ENCODE measurements at regions not wholly inside any gene's neighbourhood (a gene's known extent, or its start where the extent isn't known, plus 50 kb on each side); places are given as distances from the start of the nearest gene placed in this dataset.
A peak's percentile ranks its signal among the peaks of the same experiment; 100 is the strongest.

DNA sequence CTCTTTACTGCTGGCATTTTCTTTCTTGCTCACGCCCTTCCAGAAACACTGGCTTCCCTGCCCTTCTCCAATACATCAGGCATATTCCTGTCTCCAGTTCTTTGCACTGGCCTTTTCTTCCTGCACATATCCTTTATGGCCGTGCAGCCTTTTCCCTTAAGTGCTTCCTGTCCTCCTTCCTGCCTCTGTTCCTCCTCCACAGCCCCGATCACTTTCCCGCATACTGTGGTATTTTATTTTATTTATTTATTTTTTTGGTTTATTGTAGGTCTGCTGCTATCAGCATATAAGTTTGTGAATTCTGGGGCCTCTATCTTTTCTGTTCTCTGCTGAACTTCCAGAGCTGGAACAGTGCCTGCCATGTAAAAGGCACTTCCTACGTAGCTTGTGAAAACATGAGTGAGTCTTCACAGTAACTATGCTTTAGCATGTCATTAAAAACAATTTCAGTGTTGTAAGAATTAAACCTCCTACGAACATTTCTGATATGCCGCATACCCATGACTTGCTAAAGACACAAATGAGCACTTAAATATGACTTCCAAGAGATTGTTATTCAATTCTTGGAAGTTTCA, 289.1 kb downstream of the TRIB2 start:
- DNase-seq (ENCODE audit: extremely low read depth in 1 of 2, low read depth in 1 of 2): no peak

DNA sequence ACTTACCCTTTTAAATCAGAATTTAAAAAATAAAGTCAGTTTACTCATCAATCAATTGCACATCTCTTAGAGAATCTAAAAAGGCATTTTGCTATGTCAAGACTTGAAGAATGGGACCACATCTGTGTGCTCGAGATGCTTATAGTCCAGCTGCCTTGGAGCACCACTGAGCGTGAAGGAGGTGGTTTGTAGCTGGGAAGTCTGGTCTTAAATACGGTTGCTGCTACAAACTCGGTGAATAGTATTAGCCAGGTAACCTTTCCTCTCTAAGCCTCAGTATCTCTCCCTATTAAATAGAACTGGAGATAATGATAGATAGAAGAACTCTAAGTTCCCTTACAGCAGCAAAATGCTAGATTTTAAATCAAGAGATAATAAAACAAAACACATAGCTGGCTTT, 289.7 kb downstream of the TRIB2 start:
- DNase-seq (ENCODE audit: extremely low read depth in 1 of 2, low read depth in 1 of 2): no peak

DNA sequence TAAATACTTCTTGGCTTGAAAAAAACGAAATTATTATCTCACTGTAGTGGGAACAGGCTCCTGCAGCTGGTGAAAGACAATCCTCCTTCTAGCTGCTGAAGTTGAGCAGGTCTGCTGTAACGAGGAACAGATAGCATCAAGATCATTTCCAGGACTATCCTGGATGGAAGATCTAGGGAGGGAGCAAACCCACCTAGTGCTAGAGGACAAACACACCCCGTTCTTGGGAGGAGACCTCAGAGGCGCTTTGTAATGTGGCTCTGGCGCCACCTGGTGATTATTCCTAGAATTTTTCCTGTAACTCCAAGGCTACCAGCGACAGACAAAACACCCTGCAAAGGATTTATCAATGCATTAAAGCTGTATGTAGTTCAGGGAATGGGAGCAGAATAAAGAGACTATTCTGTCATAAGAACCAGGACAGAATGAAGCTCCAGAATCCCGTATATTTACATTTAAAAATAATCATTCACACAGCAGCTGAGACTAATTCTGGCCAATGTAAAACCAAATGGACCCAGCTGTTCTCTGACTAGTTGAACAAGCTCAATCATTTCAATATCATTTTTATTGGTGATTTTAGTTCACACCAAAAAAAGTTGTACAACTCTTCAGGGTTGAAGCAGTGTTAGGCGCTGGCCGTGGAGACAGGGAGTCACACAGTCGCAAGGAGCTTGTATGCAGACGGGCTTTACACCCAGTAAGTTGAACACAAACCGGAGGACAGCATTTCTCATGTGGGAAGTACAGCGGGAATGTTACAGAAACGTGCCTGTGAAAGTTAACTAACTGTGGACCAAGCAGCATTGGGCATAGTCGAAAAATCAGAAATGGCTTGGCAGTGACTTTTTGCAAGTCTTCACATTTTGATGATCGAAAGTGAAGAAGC, 290.3 kb downstream of the TRIB2 start:
- peak; percentile 11 to 19 for DNase-seq (ENCODE audit: extremely low read depth in 1 of 2, low read depth in 1 of 2)

DNA sequence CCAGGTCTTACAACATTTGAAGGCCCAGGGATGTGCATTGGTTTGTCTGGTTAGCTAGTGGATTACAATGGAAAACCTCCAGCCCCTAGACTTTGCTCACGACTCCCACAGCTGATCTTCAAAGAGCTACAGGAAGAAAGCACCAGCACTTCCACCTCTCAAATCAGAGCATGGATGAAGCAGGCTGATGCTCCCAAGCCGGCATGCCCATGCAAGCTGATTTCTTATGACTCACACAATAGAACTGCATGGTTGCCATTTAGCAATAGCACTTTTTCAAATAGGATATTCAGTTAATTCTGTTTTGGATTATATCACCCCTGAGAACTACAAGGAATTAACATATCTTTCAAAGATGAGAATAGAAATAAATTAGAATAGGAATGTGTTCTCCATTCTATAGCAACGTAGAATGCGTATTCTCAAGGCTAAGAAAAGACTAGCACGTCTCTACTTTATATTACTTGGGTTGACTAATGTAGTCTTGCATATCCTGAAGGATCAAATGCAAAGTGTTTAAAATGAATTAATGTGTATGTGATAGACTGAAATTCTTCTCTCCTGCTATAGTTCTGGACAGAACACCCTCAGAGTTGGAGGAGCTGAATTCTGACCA, 292.4 kb downstream of the TRIB2 start:
- DNase-seq (ENCODE audit: extremely low read depth in 1 of 2, low read depth in 1 of 2): no peak

DNA sequence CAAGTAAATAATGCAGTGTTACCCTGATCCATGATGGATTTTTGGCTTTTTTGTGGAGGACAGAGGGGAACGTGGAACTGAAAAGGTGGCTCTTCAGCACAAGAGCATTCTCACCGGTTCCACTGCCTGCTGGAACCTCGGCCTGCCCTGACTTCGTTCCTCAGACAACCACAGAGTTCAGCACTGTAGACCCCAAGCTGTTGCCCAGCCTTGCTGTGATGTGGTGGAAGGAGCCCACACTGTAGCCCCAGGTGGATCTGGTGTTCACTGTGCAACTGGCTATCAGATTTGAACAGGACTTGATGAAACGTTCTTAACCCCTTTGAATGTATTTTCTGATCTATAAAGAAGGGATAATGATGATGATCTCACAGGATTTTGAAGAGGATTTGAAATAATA, 293.5 kb downstream of the TRIB2 start:
- DNase-seq (ENCODE audit: extremely low read depth in 1 of 2, low read depth in 1 of 2): no peak

DNA sequence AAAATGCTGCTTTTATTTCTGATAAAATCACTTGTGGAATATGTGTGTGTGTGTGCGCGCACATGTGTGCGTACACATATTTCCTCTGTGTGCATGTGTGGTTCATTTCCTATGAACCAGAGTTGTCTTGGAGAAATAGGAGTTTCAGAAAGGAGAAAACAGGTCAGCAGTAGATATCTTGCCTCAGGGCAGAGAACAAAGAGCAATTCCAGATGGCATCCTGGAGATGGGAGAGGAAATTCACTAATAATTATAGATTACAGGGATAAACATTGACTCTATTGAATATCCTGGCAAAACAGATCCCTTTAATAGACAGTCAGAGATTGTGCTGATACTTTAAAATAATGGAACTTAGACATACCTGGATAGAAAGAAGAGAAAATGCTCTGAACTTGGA, 298.0 kb downstream of the TRIB2 start:
- no peak for DNase-seq (ENCODE audit: extremely low read depth in 1 of 2, low read depth in 1 of 2)

DNA sequence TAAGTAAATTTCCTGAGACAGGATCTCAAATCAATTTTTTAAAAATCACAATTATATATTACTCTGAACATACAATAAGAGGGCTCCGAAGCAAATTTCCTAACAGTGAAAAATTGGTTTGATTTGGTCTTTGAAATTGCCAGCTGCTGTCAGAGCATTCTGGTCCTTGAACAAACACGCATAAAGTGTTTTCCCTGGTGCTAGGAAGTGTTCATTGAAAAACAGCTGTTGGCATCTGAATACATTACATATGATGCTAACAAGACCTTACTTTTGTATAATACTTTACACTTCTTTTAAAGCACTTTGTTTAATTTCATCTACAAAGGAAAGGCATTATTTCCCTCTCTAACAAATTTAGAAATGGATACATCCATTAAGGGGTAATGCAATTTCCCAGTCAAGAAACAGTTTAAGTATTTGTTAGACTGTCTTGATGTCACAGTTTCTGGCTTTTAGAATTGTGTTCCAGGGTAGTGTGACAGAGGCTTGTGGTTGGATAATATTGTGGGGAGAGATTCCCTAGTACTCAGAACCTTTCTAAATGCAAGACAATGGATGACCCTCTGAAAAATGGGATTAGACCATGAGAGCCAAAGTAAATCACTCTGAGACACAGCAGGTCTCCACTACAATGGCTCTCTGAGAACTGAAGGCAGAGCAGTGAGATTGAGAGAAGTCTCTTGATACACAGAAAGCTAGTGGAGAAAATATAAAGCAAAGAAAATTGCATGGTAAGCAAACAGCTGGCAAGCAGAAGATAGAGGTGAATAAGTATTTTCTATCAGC, 299.0 kb downstream of the TRIB2 start:
- DNase-seq (ENCODE audit: extremely low read depth in 1 of 2, low read depth in 1 of 2): no peak

DNA sequence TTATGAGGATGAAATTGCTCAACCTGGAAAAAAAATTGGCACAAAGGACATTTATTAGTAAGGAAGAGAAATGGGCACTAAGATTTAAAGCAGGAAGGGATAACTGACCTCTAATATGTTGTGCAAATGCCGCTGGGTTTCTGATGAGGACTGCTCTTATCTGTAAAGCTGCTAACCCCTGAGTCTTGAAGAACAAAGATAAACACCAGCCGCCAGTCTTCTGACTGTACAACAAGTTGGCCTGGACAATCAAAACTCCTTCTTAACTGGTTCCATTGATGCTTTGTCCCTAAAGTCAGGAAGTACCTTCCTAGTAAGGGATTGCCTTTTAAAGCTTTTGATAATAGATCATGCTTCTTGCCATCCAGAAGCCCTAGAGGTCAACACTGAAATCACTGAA, 301.8 kb downstream of the TRIB2 start:
- DNase-seq (ENCODE audit: extremely low read depth in 1 of 2, low read depth in 1 of 2): no peak

DNA sequence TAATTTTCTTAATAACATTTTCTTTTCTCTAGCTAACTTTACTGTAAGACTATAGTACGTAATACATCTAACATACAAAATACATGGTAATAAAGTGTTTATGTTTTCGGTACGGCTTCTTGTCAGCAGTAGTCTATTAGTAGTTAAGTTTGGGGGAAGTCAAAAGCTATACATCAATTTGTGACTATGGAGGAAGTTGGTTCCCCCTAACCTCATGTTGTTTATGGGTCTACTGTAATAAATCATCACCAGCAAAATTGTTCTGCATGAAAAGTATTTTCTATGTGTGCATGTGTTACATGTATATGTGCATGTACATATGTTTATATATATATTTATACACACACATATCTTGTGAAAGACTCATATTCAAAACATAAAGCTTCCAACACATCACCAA, 303.0 kb downstream of the TRIB2 start:
- DNase-seq (ENCODE audit: extremely low read depth in 1 of 2, low read depth in 1 of 2): no peak

DNA sequence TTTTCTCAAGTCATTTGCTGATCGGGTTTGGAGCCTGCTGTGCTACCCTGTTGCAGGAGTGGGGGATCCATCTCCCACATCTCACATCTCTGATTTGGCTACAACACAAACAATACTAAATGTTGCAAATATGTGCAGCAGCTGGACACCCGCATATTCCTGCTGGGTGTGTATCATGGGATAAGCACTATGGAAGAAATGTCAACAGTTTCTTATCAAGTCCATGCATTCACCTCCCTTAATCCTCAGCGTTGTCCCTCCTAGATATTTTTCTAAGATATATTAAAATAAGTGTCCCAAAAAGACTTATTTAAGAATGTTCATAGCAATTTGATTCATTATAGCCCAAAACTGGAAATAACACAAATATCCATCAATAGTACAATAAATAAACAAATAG, 303.7 kb downstream of the TRIB2 start:
- DNase-seq (ENCODE audit: extremely low read depth in 1 of 2, low read depth in 1 of 2): no peak

DNA sequence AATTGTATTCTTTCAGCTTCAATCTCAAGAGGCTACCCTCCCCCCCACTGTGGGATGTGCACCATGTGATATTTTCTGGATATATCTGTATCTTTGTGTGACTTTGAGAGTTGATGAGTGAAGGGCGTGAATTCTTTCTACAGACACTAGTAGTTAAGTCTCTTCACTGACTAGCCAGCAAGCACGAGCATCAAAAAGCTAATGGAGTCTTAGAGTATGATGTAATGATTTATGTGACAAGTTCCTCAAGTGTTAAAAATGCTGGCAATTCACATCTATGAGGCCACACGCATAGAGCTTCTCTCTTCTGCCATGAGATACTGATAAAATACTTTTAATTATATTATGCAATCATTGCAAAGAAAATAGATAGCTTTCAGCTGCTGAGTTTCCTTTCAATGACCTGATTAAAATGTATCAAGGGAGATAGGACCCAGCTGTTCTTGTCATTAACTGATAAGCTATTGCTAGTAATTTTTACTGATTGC, 304.8 kb downstream of the TRIB2 start:
- no peak for DNase-seq (ENCODE audit: extremely low read depth in 1 of 2, low read depth in 1 of 2)

DNA sequence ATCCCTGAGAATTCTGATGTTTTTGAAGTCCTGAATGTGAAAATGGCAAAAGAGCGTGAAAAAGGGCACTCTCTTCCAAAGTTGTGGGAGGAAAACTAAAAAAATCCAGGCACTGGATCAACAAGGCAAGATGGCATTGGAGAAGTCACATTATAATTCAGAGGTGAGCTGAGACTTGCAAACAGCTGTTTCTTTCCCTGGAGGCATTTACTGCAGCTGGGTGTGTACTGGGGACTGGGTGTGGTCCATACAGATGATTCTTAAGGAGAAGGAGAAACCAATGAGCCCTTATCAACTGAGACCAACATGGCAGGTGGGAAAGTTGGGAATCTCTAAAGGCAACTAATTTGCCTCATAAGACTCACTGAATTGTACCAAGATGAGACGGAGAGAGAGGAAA, 313.9 kb downstream of the TRIB2 start:
- no peak for DNase-seq (ENCODE audit: extremely low read depth in 1 of 2, low read depth in 1 of 2)

DNA sequence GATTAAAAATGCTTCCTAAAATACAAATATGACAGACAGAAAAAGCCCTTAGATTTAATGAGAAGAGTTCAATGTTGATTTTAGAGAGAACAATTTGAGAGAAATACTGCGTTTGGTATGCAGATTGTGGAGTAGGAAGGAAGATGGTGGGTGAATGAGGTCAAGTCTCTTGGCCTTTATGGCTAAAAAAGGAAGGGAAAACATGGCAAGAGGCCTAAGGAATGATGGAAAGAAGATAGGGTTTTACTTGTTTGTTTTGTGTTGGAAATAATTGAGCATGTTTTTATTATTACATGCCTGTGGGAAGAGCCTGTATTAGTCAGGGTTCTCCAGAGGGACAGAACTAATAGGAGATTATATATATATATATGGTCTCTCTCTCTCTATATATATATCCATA, 318.1 kb downstream of the TRIB2 start:
- no peak for DNase-seq (ENCODE audit: extremely low read depth in 1 of 2, low read depth in 1 of 2)

DNA sequence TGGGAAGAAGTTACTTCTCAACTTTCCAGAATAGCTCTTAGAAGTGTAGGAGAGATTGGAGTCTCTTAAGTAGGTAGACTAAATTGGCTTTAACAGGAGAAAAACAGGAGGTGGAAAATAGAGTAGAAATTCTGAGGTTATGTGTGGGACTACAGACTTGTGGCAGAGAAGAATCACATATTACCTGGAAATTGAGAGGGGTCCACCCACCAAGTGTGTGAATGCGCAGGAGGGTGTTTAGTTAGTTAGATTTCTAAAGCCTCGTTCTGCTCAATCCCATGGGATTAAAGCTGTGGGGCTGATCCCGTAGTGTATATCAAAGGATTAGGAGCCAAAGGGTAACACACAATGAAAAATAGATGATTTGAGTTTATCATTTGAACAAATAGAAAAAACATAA, 319.1 kb downstream of the TRIB2 start:
- DNase-seq (ENCODE audit: extremely low read depth in 1 of 2, low read depth in 1 of 2): no peak

DNA sequence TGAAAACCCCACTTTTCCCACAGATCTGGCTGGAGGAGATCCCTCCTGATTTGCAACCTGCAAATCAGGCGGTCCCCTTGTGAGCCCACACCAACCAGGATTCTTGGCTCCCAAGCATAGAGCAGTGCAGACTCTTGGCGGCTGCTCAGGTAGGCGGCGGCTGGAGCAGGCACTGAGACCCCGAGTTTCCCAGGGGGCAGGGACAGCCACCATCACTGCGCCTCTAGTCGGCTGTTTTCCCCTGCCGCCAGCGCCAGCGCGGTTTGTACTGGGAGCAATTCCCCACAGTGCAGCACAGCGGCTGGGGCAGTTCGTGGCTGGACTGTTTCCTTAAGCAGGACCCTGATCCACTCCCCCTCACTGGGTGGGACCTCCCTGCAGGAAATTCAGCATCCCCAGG, 323.3 kb downstream of the TRIB2 start:
- no peak for DNase-seq (ENCODE audit: extremely low read depth in 1 of 2, low read depth in 1 of 2)

DNA sequence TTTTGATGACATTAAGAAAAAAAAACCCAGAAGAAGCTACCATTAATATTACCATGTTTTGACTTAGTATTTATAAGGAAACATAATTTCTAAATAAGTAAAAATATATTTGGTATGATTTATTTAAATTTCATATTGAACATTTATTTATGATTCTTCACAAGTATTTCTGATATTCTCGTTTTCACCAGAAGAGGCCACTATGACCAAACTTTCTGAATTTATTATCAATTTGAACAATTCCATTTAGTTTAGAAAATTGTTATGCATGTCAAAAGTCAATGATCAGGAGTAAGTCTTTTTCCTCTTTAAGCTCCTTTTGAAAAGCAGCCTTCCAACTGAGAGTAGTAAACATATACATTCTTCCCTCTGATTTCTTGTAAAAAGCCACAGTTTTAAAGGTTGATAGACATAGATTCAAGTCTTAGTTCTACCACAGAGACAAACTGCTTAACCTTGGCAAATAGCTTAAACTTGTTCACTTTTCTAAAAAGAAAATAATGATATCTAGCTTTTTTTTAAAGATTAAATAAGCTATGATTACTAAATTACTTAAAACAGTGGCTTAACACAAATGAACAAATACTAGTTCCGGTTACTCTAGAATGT, 329.9 kb downstream of the TRIB2 start:
- no peak for DNase-seq (ENCODE audit: extremely low read depth in 1 of 2, low read depth in 1 of 2)

DNA sequence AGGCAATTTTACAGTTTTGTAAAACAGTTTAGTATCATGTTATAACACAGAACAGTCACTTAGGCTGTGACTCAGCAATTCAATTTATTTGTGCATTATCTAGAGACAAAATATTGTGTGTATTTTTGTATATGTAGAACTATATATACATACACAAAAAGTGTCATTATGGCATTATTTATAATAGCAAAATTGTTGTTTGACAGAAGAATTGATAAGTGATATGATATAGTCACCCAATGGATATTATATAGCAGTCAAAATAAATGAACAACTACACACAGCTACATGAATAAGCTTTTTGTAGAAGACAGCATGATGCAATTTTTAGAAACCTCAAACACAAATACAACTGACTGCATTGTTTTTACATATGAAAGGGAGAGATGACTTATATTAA, 334.0 kb downstream of the TRIB2 start:
- DNase-seq (ENCODE audit: extremely low read depth in 1 of 2, low read depth in 1 of 2): no peak

DNA sequence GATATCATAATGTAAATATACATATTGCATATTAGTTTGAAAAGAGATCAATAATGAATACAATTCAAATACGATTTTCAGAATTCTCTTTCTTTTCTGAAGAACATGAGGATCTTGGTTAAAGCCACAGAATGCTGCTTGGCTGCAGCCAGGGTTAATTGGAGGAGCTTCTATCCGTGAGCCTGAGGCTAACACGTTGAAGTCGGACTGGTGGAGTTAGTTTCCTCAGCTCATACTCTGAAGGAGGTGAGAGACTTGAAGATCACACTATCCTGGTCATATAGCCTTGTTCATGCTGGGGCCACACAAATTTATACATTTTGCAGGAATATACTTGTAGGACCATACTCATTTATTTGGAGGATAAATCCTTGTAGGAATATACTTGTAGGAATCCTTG, 335.8 kb downstream of the TRIB2 start:
- DNase-seq (ENCODE audit: extremely low read depth in 1 of 2, low read depth in 1 of 2): no peak

DNA sequence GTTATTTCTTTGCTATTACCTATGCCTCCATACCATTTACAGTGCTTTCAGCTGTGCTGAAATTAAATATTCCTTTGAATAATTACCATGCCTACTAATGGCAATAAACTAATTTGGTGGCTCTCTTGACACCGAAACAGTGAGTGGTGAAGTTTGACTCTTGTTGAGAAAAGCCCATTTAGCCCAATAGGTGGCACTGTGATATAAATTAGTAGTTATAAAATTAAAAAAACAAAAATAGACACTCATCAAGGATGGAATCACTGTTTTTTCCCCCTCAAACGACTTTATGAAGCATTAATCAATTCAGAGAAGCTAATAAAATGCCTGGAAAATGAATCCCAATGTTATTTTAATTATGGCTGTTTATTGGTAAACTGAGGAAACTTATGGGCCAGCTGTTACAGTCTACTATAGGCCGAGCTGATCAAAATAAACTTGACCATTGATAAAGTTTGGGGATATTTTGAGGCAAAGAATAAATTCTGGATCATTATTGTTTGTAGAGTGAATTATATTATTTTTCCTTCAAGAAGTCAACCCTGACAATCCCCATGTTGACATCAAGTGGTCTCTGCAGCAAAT, 339.6 kb downstream of the TRIB2 start:
- no peak for DNase-seq (ENCODE audit: extremely low read depth in 1 of 2, low read depth in 1 of 2)

DNA sequence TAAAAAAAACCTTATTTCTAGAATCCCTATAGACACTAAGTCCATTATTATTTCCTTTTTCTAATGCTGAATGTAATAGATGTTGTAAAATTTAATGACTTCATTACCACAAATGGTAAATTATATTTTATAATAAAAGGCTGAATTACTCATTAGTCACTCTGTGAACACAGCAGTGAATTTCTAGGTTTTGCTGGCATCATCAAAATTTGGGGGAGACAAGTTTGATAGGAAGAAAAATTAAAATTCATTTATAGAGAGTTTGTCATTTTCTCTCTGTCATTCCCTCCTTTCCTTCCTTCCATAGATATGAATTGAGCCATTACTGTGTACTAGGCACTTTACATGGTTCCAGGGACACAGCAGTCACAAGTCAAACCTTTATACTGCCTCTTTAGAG, 340.9 kb downstream of the TRIB2 start:
- DNase-seq (ENCODE audit: extremely low read depth in 1 of 2, low read depth in 1 of 2): no peak

DNA sequence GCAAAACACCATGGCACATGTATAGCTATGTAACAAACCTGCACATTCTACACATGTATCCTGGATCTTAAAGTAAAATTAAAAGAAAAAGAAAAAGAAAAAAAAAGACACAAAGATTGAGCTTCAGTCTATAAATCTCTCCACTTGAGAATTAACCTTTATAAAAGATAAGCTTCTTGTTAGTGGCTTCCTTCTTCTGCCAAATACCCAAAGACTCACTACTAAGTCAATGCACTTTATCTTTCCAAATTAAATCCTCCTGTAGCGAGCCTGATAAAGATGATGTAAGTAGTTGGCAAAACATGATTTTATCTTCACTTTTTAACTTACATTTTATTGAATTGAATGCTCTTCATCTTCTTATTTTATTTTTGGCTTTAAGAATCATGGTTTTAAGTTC, 349.9 kb downstream of the TRIB2 start:
- no peak for DNase-seq (ENCODE audit: extremely low read depth in 1 of 2, low read depth in 1 of 2)
